ENCODE measurements at regions not wholly inside any gene's neighbourhood (a gene's known extent, or its start where the extent isn't known, plus 50 kb on each side); places are given as distances from the start of the nearest gene placed in this dataset.
"Not testable (repeated sequence)": the region's sequence is repeated elsewhere in the genome, so short reads cannot be mapped to it uniquely, and the experiment has no call there.

GRCh38 chr9:81320909-81321482, 368.4 kb downstream of the TLE1 start:
- DNase-seq = no peak

GRCh38 chr9:81318571-81318970, 370.8 kb downstream of the TLE1 start:
- DNase-seq = no peak

- no peak for DNase-seq
Measured at GRCh38 chr9:81317939-81318338, 371.4 kb downstream of the TLE1 start.

GRCh38 chr9:81317223-81317622, 372.1 kb downstream of the TLE1 start:
- DNase-seq = no peak

GRCh38 chr9:81314490-81314889, 374.9 kb downstream of the TLE1 start:
- no peak for DNase-seq

GRCh38 chr9:81313877-81314276, 375.5 kb downstream of the TLE1 start:
- DNase-seq = no peak

- no peak for DNase-seq
Measured at GRCh38 chr9:81312346-81312745, 377.0 kb downstream of the TLE1 start.

- DNase-seq = no peak
Measured at GRCh38 chr9:81308404-81308803, 380.9 kb downstream of the TLE1 start.

- DNase-seq = not testable (repeated sequence)
Measured at GRCh38 chr9:81307791-81308190, 381.6 kb downstream of the TLE1 start.

GRCh38 chr9:81305561-81306182, 383.7 kb downstream of the TLE1 start:
- DNase-seq = no peak

- no peak for DNase-seq
Measured at GRCh38 chr9:81303658-81304057, 385.7 kb downstream of the TLE1 start.

- DNase-seq = no peak
Measured at GRCh38 chr9:81293651-81294050, 395.7 kb downstream of the TLE1 start.

GRCh38 chr9:81292056-81292805, 397.1 kb downstream of the TLE1 start:
- no peak for DNase-seq

GRCh38 chr9:81289622-81290021, 399.7 kb downstream of the TLE1 start:
- no peak for DNase-seq

- no peak for DNase-seq
Measured at GRCh38 chr9:81268048-81268447, 421.3 kb downstream of the TLE1 start.

GRCh38 chr9:81266674-81267073, 422.7 kb downstream of the TLE1 start:
- no peak for DNase-seq

GRCh38 chr9:81266086-81266485, 423.3 kb downstream of the TLE1 start:
- DNase-seq = no peak

- no peak for DNase-seq
Measured at GRCh38 chr9:81264516-81264915, 424.8 kb downstream of the TLE1 start.

- DNase-seq = no peak
Measured at GRCh38 chr9:81259896-81260295, 429.5 kb downstream of the TLE1 start.

GRCh38 chr9:81256368-81256767, 433.0 kb downstream of the TLE1 start:
- no peak for DNase-seq

GRCh38 chr9:81250606-81251005, 438.7 kb downstream of the TLE1 start:
- DNase-seq = no peak

GRCh38 chr9:81250041-81250440, 439.3 kb downstream of the TLE1 start:
- DNase-seq = no peak

GRCh38 chr9:81245254-81245956, 443.9 kb downstream of the TLE1 start:
- no peak for DNase-seq

- DNase-seq = no peak
Measured at GRCh38 chr9:81244631-81245030, 444.7 kb downstream of the TLE1 start.
